AG04450 (cell line): ENCODE measurements at regions not wholly inside any gene's neighbourhood (a gene's known extent, or its start where the extent isn't known, plus 50 kb on each side); places are given as distances from the start of the nearest gene placed in this dataset.

Experiments used
- CTCF ChIA-PET: fragments of 300-600, 350-600 bp; formaldehyde crosslinking; extraction: SDS; loops from one replicate; lab custom pipeline; 2022; ENCODE audit warnings: antibody characterized with exemption, inconsistent platforms; lab: Charles Lee
- POLR2A ChIA-PET: fragments of 350-600 bp; formaldehyde crosslinking; extraction: SDS; loops from one replicate; lab custom pipeline; 2021; ENCODE audit warnings: antibody characterized with exemption, inconsistent platforms; lab: Yijun Ruan, JAX
- DNase-seq: peaks from one replicate; pipeline ENCODE4 v3.0.0-alpha.2; 2011; ENCODE audit warnings: low read depth, low spot score
- H3K27ac ChIP-seq: one replicate; pipeline ENCODE4 v1.5.1; 2012; ENCODE audit warnings: low read depth, low read length, control low read depth
- H3K27me3 ChIP-seq: one replicate; pipeline ENCODE4 v1.6.0; 2012; ENCODE audit warnings: low read length; ENCODE audit not compliant: control insufficient read depth, insufficient read depth
- H3K4me3 ChIP-seq: 2 replicates; pipeline ENCODE4 v1.5.1; 2011; ENCODE audit warnings: mild to moderate bottlenecking, low read depth, low read length, control low read depth
- H3K9me3 ChIP-seq: 2 replicates; pipeline ENCODE4 v1.5.1; 2012; ENCODE audit warnings: low read length; ENCODE audit not compliant: control insufficient read depth, insufficient read depth
- TF ChIP-seq, protein P1 (sequence below): IDR thresholded peaks from 2 replicates; pipeline ENCODE4 v1.5.1; 2011; ENCODE audit warnings: low read depth, low read length, control low read depth, inconsistent platforms

DNA sequence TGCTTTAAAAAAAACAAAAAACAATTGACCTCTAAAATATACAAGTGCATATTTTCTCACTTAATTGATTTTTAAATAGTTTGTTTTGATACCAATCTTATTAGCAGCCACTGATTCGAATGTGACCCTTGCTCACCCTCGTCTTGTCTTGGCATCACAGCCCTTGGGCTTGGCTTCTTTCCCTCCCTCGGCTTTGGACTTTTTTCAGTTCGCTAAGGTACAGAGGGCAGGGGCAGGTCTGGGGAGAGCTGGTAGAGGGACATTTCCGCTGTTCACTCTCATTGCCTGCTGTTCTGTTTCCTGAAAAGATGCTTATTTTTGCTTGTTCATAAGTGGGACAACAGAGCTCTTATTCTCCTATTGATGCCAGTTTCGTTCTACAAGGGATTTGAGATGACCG lies 88.5 kb upstream of the RPS6KA3 start:
- Histone ChIP-seq H3K9me3 (no peaks in the 10 kb centered on the region), H3K27ac (no peak overlapping the region), H3K4me3 (no peak overlapping the region), H3K27me3 (no peaks in the 10 kb centered on the region)
- ChIA-PET CTCF (no interaction called here), POLR2A (no interaction called here)
- no peak for DNase-seq
- TF ChIP-seq, protein P1, sequence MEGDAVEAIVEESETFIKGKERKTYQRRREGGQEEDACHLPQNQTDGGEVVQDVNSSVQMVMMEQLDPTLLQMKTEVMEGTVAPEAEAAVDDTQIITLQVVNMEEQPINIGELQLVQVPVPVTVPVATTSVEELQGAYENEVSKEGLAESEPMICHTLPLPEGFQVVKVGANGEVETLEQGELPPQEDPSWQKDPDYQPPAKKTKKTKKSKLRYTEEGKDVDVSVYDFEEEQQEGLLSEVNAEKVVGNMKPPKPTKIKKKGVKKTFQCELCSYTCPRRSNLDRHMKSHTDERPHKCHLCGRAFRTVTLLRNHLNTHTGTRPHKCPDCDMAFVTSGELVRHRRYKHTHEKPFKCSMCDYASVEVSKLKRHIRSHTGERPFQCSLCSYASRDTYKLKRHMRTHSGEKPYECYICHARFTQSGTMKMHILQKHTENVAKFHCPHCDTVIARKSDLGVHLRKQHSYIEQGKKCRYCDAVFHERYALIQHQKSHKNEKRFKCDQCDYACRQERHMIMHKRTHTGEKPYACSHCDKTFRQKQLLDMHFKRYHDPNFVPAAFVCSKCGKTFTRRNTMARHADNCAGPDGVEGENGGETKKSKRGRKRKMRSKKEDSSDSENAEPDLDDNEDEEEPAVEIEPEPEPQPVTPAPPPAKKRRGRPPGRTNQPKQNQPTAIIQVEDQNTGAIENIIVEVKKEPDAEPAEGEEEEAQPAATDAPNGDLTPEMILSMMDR, result no peak

DNA sequence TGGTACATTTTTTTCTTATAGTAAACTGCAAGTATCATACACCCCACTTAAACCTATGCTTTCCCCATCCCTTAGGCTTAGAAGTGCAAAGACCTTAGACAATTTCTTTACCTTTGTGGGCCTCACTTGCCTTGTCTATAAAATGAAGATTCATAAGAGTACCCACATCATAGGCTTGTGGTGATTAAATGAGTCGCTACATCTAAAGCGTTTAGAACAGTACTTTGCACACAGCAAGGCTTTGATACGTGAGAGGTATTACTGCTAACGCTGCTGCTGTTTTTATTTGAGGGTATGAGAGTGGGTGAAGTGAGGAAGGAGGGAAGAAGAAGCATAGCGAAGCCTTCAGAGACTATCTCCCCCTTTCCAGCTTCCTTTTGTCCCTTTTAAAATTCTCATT lies 87.8 kb upstream of the RPS6KA3 start:
- TF ChIP-seq, protein P1, result no peak
- POLR2A ChIA-PET, result no interaction called here
- Histone ChIP-seq H3K27ac (no peak overlapping the region), H3K4me3 (no peak overlapping the region), H3K9me3 (no peaks in the 10 kb centered on the region), H3K27me3 (no peaks in the 10 kb centered on the region)
- CTCF ChIA-PET, result no interaction called here
- DNase-seq, result no peak

DNA sequence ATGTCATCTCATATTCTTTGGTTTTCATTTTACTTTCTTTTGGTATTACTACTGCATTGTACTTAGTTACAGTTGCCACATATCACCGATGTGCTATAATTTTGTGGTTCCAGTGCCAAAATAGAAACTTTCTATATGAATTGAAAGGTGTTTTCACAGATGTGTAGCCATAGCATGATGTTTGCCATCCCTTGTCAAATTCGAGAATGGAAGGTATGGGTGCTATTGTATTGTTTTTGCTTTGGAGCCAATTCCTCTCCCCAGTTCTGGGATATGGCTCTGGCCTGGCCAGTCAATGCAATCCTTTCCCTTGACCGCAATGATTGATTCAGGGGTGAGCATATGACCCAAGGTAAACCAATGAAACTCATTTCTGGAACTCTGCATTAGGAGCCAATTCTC lies 86.2 kb upstream of the RPS6KA3 start:
- TF ChIP-seq, protein P1, result no peak
- no peak overlapping the region for H3K27ac ChIP-seq
- DNase-seq, result no peak
- H3K4me3 ChIP-seq, result no peak overlapping the region
- ChIA-PET POLR2A (no interaction called here), CTCF (no interaction called here)
- no peaks in the 10 kb centered on the region for H3K9me3 ChIP-seq
- H3K27me3 ChIP-seq, result no peaks in the 10 kb centered on the region

DNA sequence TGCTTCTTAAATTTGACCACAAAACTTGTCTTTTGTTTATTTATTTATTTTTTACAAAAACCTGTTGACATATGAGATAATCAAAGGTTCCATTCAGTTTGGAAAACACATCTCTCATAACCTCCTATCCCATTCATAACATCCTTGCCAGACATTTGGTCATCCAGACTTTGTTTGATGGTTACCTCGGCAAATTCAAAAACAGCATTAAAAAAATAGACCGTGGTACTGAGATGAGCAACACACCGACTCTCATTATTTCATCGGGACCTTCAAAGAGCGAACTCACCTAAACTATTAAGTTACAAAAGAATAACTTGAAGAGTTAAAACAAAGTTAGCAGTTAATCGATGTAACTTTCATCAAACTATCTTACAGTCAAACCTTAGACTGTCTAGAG lies 85.8 kb upstream of the RPS6KA3 start:
- H3K27ac ChIP-seq, result no peak overlapping the region
- DNase-seq, result no peak
- ChIA-PET CTCF (no interaction called here), POLR2A (no interaction called here)
- TF ChIP-seq, protein P1, result no peak
- no peaks in the 10 kb centered on the region for H3K27me3 ChIP-seq
- H3K4me3 ChIP-seq, result no peak overlapping the region
- no peaks in the 10 kb centered on the region for H3K9me3 ChIP-seq

DNA sequence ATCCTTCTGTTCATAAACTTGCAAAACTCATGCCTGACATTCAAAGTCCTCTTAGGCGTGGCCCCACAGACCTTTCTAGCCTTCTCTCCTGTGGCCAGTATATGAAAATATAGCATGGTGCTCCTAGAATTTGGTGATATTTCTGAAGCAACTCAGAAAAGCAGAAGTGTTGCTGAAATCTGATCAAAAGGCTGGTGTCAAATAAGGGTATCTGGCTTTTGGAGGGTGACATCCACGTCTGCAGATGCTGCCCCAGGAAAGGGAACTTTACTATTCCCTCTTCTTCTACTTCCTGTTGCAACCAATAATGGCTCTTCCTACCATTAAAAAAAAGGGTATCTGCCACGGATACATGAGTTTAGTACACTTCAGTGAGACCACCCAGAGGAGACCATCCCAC lies 83.9 kb upstream of the RPS6KA3 start:
- Histone ChIP-seq H3K27ac (no peak overlapping the region), H3K27me3 (no peaks in the 10 kb centered on the region), H3K4me3 (no peak overlapping the region), H3K9me3 (no peaks in the 10 kb centered on the region)
- ChIA-PET POLR2A (no interaction called here), CTCF (no interaction called here)
- TF ChIP-seq, protein P1, result no peak
- DNase-seq, result no peak
